Superior temporal gyrus (tissue), 1 donor: ENCODE measurements at regions not wholly inside any gene's neighbourhood (a gene's known extent, or its start where the extent isn't known, plus 50 kb on each side); places are given as distances from the start of the nearest gene placed in this dataset.

Experiments used
- DNase-seq: peaks from one replicate; pipeline ENCODE4 v3.0.0-alpha.2; 2016; ENCODE audit errors: extremely low spot score

GRCh38 chr4:63632858-63633257 lies 776.4 kb downstream of the TECRL start:
- no peak for DNase-seq

GRCh38 chr4:63620271-63620670 lies 789.0 kb downstream of the TECRL start:
- no peak for DNase-seq

GRCh38 chr4:63619771-63620170 lies 789.5 kb downstream of the TECRL start:
- DNase-seq = no peak

- no peak for DNase-seq
These were observed 790.1 kb downstream of the TECRL start for GRCh38 chr4:63618883-63619718.

GRCh38 chr4:63607169-63607872 lies 801.9 kb downstream of the TECRL start:
- DNase-seq = no peak

GRCh38 chr4:63589796-63590195 lies 819.5 kb downstream of the TECRL start:
- no peak for DNase-seq

GRCh38 chr4:63583561-63583960 lies 825.7 kb downstream of the TECRL start:
- no peak for DNase-seq

GRCh38 chr4:63583007-63583406 lies 826.2 kb downstream of the TECRL start:
- DNase-seq = no peak

- DNase-seq = no peak
These were observed 828.3 kb downstream of the TECRL start for GRCh38 chr4:63580796-63581475.

GRCh38 chr4:63578383-63578782 lies 830.9 kb downstream of the TECRL start:
- DNase-seq = no peak

- DNase-seq = no peak
These were observed 842.6 kb downstream of the TECRL start for GRCh38 chr4:63566658-63567057.

GRCh38 chr4:63563288-63564014 lies 845.8 kb downstream of the TECRL start:
- no peak for DNase-seq

GRCh38 chr4:63558709-63559108 lies 850.5 kb downstream of the TECRL start:
- no peak for DNase-seq

- DNase-seq = no peak
These were observed 852.9 kb downstream of the TECRL start for GRCh38 chr4:63556332-63556731.

GRCh38 chr4:63553123-63553522 lies 856.1 kb downstream of the TECRL start:
- no peak for DNase-seq

- no peak for DNase-seq
These were observed 867.4 kb downstream of the TECRL start for GRCh38 chr4:63541828-63542227.

GRCh38 chr4:63529581-63530337 lies 879.5 kb downstream of the TECRL start:
- DNase-seq = no peak

GRCh38 chr4:63528256-63528991 lies 880.8 kb downstream of the TECRL start:
- no peak for DNase-seq

- no peak for DNase-seq
These were observed 883.0 kb downstream of the TECRL start for GRCh38 chr4:63526251-63526650.

- no peak for DNase-seq
These were observed 884.5 kb downstream of the TECRL start for GRCh38 chr4:63524764-63525163.
